Upper lobe of right lung (tissue), 1 donor: ENCODE measurements at regions not wholly inside any gene's neighbourhood (a gene's known extent, or its start where the extent isn't known, plus 50 kb on each side); places are given as distances from the start of the nearest gene placed in this dataset.

ENCODE experiments used
- ATAC-seq: fragments of 200-7000 bp; cut with Tn5 transposase; one replicate; pipeline ENCODE4 v1.9.1; 2020; ENCODE audit warnings: mild to moderate bottlenecking, moderate library complexity
- DNase-seq: peaks from one replicate; pipeline ENCODE4 v3.0.0-alpha.2; 2020
- H3K27ac ChIP-seq: fragments of 200-600 bp; one replicate; pipeline ENCODE4 v1.8.0; 2022
- H3K27me3 ChIP-seq: fragments of 200-600 bp; one replicate; pipeline ENCODE4 v1.8.0; 2022; ENCODE audit warnings: mild to moderate bottlenecking
- H3K36me3 ChIP-seq: fragments of 200-600 bp; one replicate; pipeline ENCODE4 v1.8.0; 2022
- H3K4me1 ChIP-seq: fragments of 200-600 bp; one replicate; pipeline ENCODE4 v1.8.0; 2022
- H3K4me3 ChIP-seq: fragments of 200-600 bp; one replicate; pipeline ENCODE4 v1.8.0; 2022; ENCODE audit warnings: mild to moderate bottlenecking
- H3K9me3 ChIP-seq: fragments of 200-600 bp; one replicate; pipeline ENCODE4 v1.8.0; 2022
- intact Hi-C: fragments of 100-400 bp; cut with DNase I; formaldehyde crosslinking; loops from one replicate; pipeline ENCODE4 v1.11.0; 2022
- TF ChIP-seq, protein P1 (sequence below): fragments of 200-600 bp; IDR thresholded peaks from one replicate; pipeline ENCODE4 v1.8.0; 2022; ENCODE audit warnings: antibody characterized with exemption
- donor health status: DM: no; HTN: yes; CAD: no; lungs with severe emphysema.

GRCh38 chr7:109226699-109227098, 657.0 kb downstream of the DNAJB9 start:
- H3K36me3 ChIP-seq: no peaks in the 10 kb centered on the region
- no peaks in the 10 kb centered on the region for H3K27me3 ChIP-seq
- no peak overlapping the region for H3K4me3 ChIP-seq
- no peaks in the 10 kb centered on the region for H3K4me1 ChIP-seq
- TF ChIP-seq, protein P1, sequence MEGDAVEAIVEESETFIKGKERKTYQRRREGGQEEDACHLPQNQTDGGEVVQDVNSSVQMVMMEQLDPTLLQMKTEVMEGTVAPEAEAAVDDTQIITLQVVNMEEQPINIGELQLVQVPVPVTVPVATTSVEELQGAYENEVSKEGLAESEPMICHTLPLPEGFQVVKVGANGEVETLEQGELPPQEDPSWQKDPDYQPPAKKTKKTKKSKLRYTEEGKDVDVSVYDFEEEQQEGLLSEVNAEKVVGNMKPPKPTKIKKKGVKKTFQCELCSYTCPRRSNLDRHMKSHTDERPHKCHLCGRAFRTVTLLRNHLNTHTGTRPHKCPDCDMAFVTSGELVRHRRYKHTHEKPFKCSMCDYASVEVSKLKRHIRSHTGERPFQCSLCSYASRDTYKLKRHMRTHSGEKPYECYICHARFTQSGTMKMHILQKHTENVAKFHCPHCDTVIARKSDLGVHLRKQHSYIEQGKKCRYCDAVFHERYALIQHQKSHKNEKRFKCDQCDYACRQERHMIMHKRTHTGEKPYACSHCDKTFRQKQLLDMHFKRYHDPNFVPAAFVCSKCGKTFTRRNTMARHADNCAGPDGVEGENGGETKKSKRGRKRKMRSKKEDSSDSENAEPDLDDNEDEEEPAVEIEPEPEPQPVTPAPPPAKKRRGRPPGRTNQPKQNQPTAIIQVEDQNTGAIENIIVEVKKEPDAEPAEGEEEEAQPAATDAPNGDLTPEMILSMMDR: no peak
- DNase-seq: no peak
- intact Hi-C loops: no loop called here
- ATAC-seq: no peak
- H3K27ac ChIP-seq: no peak overlapping the region
- no peaks in the 10 kb centered on the region for H3K9me3 ChIP-seq

DNA sequence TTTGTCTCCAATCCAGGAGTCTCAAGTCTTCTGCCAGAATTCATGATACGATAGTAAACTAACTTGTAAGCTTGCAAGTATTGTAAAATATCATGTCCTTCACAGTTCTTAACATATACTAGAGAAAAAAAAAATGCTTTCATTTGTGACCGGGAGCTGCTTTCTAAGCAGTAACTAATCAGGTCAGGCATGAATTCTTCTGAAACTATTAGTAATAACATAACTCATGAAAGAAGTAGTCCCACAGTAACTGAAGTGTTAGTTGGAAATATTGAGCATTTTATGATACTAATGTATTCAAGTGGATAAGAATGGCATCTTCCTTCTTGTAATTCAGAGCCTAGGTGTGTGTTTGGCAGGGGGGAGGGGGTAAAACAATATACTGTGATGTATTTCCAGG, 665.6 kb downstream of the DNAJB9 start:
- H3K9me3 ChIP-seq: no peaks in the 10 kb centered on the region
- H3K36me3 ChIP-seq: no peaks in the 10 kb centered on the region
- intact Hi-C loops: no loop called here
- TF ChIP-seq, protein P1: no peak
- ATAC-seq: no peak
- H3K27me3 ChIP-seq: no peaks in the 10 kb centered on the region
- H3K27ac ChIP-seq: no peak overlapping the region
- H3K4me3 ChIP-seq: no peak overlapping the region
- no peak for DNase-seq
- H3K4me1 ChIP-seq: no peaks in the 10 kb centered on the region

- no peaks in the 10 kb centered on the region for H3K4me1 ChIP-seq
- H3K36me3 ChIP-seq: no peaks in the 10 kb centered on the region
- TF ChIP-seq, protein P1: no peak
- H3K9me3 ChIP-seq: no peaks in the 10 kb centered on the region
- no peaks in the 10 kb centered on the region for H3K27me3 ChIP-seq
- no peak overlapping the region for H3K27ac ChIP-seq
- ATAC-seq: no peak
- intact Hi-C loops: no loop called here
- no peak for DNase-seq
- H3K4me3 ChIP-seq: no peak overlapping the region
These were observed 676.8 kb downstream of the DNAJB9 start for GRCh38 chr7:109246330-109247077.

GRCh38 chr7:109256762-109257560, 687.3 kb downstream of the DNAJB9 start:
- intact Hi-C loops: no loop called here
- H3K4me1 ChIP-seq: no peaks in the 10 kb centered on the region

GRCh38 chr7:109259151-109259550, 689.5 kb downstream of the DNAJB9 start:
- ATAC-seq: no peak
- H3K36me3 ChIP-seq: no peaks in the 10 kb centered on the region

More at GRCh38 chr7:109256762-109257560, 687.3 kb downstream of the DNAJB9 start:
- DNase-seq: no peak
- TF ChIP-seq, protein P1: no peak
- H3K4me3 ChIP-seq: no peak overlapping the region
- ATAC-seq: no peak
- no peaks in the 10 kb centered on the region for H3K36me3 ChIP-seq
- no peak overlapping the region for H3K27ac ChIP-seq
- no peaks in the 10 kb centered on the region for H3K27me3 ChIP-seq
- no peaks in the 10 kb centered on the region for H3K9me3 ChIP-seq

More at GRCh38 chr7:109259151-109259550, 689.5 kb downstream of the DNAJB9 start:
- no peak overlapping the region for H3K27ac ChIP-seq
- DNase-seq: no peak
- H3K4me3 ChIP-seq: no peak overlapping the region
- H3K27me3 ChIP-seq: no peaks in the 10 kb centered on the region
- no peaks in the 10 kb centered on the region for H3K4me1 ChIP-seq
- TF ChIP-seq, protein P1: no peak
- intact Hi-C loops: no loop called here
- no peaks in the 10 kb centered on the region for H3K9me3 ChIP-seq
